Neural cell (in vitro differentiated cells): ENCODE measurements at regions not wholly inside any gene's neighbourhood (a gene's known extent, or its start where the extent isn't known, plus 50 kb on each side); places are given as distances from the start of the nearest gene placed in this dataset.

Source experiments
- H2AFZ ChIP-seq: fragments of 200-600, 300-800 bp; sonication (generic), shearing (Covaris generic); 2 replicates; pipeline ENCODE4 v1.6.0; 2014; ENCODE audit warnings: low read depth, mild to moderate bottlenecking, antibody characterized with exemption, low read length, moderate library complexity
- H3F3A ChIP-seq: fragments of 200-600 bp; shearing (Covaris generic); 2 replicates; pipeline ENCODE4 v1.6.1; 2016; ENCODE audit warnings: mild to moderate bottlenecking, moderate library complexity, mixed read lengths, antibody characterized with exemption, low read length; ENCODE audit not compliant: insufficient read depth, poor library complexity, severe bottlenecking
- H3K27ac ChIP-seq: fragments of 200-600, 300-800 bp; sonication (generic), shearing (Covaris generic); 2 replicates; pipeline ENCODE4 v1.5.1; 2014; ENCODE audit warnings: mild to moderate bottlenecking, low read length, moderate library complexity
- H3K27me3 ChIP-seq: fragments of 300-800, 200-600 bp; sonication (generic), shearing (Covaris generic); 2 replicates; pipeline ENCODE4 v1.6.0; 2014; ENCODE audit warnings: mild to moderate bottlenecking, low read depth, low read length, moderate library complexity; ENCODE audit not compliant: insufficient read depth
- H3K36me3 ChIP-seq: fragments of 300-800, 200-600 bp; sonication (generic), shearing (Covaris generic); 2 replicates; pipeline ENCODE4 v1.5.1; 2014; ENCODE audit warnings: mild to moderate bottlenecking, antibody characterized with exemption, low read length, moderate library complexity; ENCODE audit not compliant: insufficient read depth
- H3K4me2 ChIP-seq: fragments of 300-800, 200-600 bp; sonication (generic), shearing (Covaris generic); 2 replicates; pipeline ENCODE4 v1.6.0; 2014; ENCODE audit warnings: mild to moderate bottlenecking, low read length
- H3K4me3 ChIP-seq: fragments of 300-800, 200-600 bp; sonication (generic), shearing (Covaris generic); 2 replicates; pipeline ENCODE4 v1.5.1; 2014; ENCODE audit warnings: mild to moderate bottlenecking, low read length, moderate library complexity
- H3K79me2 ChIP-seq: fragments of 200-600 bp; shearing (Covaris generic); replicated peaks from 2 replicates; pipeline ENCODE4 v1.6.0; 2014; ENCODE audit warnings: mild to moderate bottlenecking, low read length, moderate library complexity; ENCODE audit not compliant: insufficient read depth
- H3K9ac ChIP-seq: fragments of 300-800, 200-600 bp; sonication (generic), shearing (Covaris generic); 2 replicates; pipeline ENCODE4 v1.6.1; 2016; ENCODE audit warnings: mild to moderate bottlenecking, low read length, mixed read lengths
- H3K9me2 ChIP-seq: fragments of 200-600 bp; shearing (Covaris generic); 2 replicates; pipeline ENCODE4 v1.6.1; 2016; ENCODE audit warnings: mild to moderate bottlenecking, low read length, mixed read lengths; ENCODE audit not compliant: insufficient read depth
- H3K9me3 ChIP-seq: fragments of 200-600, 300-800 bp; sonication (generic), shearing (Covaris generic); 2 replicates; pipeline ENCODE4 v1.6.1; 2016; ENCODE audit warnings: mild to moderate bottlenecking, mixed run types, low read length, moderate library complexity, mixed read lengths
- H4K20me1 ChIP-seq: fragments of 200-600 bp; shearing (Covaris generic); 2 replicates; pipeline ENCODE4 v1.6.1; 2016; ENCODE audit warnings: mild to moderate bottlenecking, mixed run types; ENCODE audit not compliant: insufficient read depth
- CTCF ChIP-seq: fragments of 450-650 bp; IDR thresholded peaks from 2 replicates; pipeline ENCODE4 v1.5.1; 2014; ENCODE audit warnings: antibody characterized with exemption, mild to moderate bottlenecking, moderate library complexity; ENCODE audit not compliant: poor library complexity, severe bottlenecking
- EP300 ChIP-seq: fragments of 450-650 bp; conservative IDR thresholded peaks from 2 replicates; pipeline ENCODE4 v1.6.1; 2014; ENCODE audit warnings: antibody characterized with exemption, mild to moderate bottlenecking, moderate library complexity; ENCODE audit not compliant: poor library complexity, severe bottlenecking
- EZH2 ChIP-seq: fragments of 200-600, 300-800 bp; shearing (Covaris generic), sonication (generic); IDR thresholded peaks from 2 replicates; pipeline ENCODE4 v1.6.1; 2014; ENCODE audit warnings: antibody characterized with exemption, low read length, borderline replicate concordance, mild to moderate bottlenecking; ENCODE audit not compliant: insufficient read depth, poor library complexity, severe bottlenecking
- MXI1 ChIP-seq: fragments of 450-650 bp; conservative IDR thresholded peaks from 2 replicates; pipeline ENCODE4 v1.6.1; 2014; ENCODE audit warnings: antibody characterized with exemption, mild to moderate bottlenecking; ENCODE audit not compliant: poor library complexity, severe bottlenecking
- POLR2AphosphoS5 ChIP-seq: IDR thresholded peaks from 2 replicates; pipeline ENCODE4 v1.6.1; 2012
- RAD21 ChIP-seq: fragments of 450-650 bp; conservative IDR thresholded peaks from 2 replicates; pipeline ENCODE4 v1.6.1; 2014; ENCODE audit warnings: antibody characterized with exemption, mild to moderate bottlenecking, moderate library complexity
- REST ChIP-seq: IDR thresholded peaks from 2 replicates; pipeline ENCODE4 v1.6.1; 2012; ENCODE audit warnings: borderline replicate concordance
- SMC3 ChIP-seq: fragments of 450-650 bp; conservative IDR thresholded peaks from 2 replicates; pipeline ENCODE4 v1.6.1; 2014; ENCODE audit warnings: antibody characterized with exemption, mild to moderate bottlenecking, moderate library complexity; ENCODE audit not compliant: poor library complexity
- TAF1 ChIP-seq: IDR thresholded peaks from 2 replicates; pipeline ENCODE4 v1.6.1; 2012; ENCODE audit warnings: low read depth

- Histone ChIP-seq H3K4me2 (no peak overlapping the region), H3F3A (no peaks in the 10 kb centered on the region), H3K27me3 (no peaks in the 10 kb centered on the region), H3K27ac (no peak overlapping the region), H3K79me2 (no peaks in the 10 kb centered on the region), H3K9ac (no peak overlapping the region), H4K20me1 (no peaks in the 10 kb centered on the region), H3K4me3 (no peak overlapping the region), H2AFZ (no peak overlapping the region), H3K9me3 (no peaks in the 10 kb centered on the region), H3K9me2 (no peaks in the 10 kb centered on the region), H3K36me3 (no peaks in the 10 kb centered on the region)
- no peak for TF ChIP-seq RAD21
- no peak for TF ChIP-seq POLR2AphosphoS5
- no peak for TF ChIP-seq EZH2
- no peak for TF ChIP-seq CTCF
- TF ChIP-seq MXI1 = no peak
- no peak for TF ChIP-seq REST
- no peak for TF ChIP-seq SMC3
- TF ChIP-seq EP300 = no peak
- no peak for TF ChIP-seq TAF1
These were observed 283.5 kb upstream of the HDAC4 start for GRCh38 chr2:239684271-239684810.

- TF ChIP-seq REST (no peak), RAD21 (no peak), EZH2 (no peak)
- Histone ChIP-seq H3K9me2 (no peaks in the 10 kb centered on the region), H3K27ac (no peak overlapping the region), H3K9me3 (no peaks in the 10 kb centered on the region), H3K4me2 (no peak overlapping the region), H3F3A (no peaks in the 10 kb centered on the region), H3K9ac (no peak overlapping the region), H3K4me3 (no peak overlapping the region), H2AFZ (no peak overlapping the region), H3K27me3 (no peaks in the 10 kb centered on the region), H3K36me3 (no peaks in the 10 kb centered on the region), H3K79me2 (no peaks in the 10 kb centered on the region), H4K20me1 (no peaks in the 10 kb centered on the region)
These were observed 281.7 kb upstream of the HDAC4 start for GRCh38 chr2:239682518-239682917.
